Endodermal cell (in vitro differentiated cells): ENCODE measurements at regions not wholly inside any gene's neighbourhood (a gene's known extent, or its start where the extent isn't known, plus 50 kb on each side); places are given as distances from the start of the nearest gene placed in this dataset.

Experiments
- DNase-seq: peaks from one replicate; pipeline ENCODE4 v3.0.0-alpha.2; 2017
- H3K27ac ChIP-seq: 2 replicates; pipeline ENCODE4 v1.5.1; 2013; ENCODE audit warnings: mild to moderate bottlenecking, low read depth, low read length, moderate library complexity
- H3K27me3 ChIP-seq: 2 replicates; pipeline ENCODE4 v1.6.1; 2013; ENCODE audit warnings: mild to moderate bottlenecking, low read length, moderate library complexity; ENCODE audit not compliant: insufficient read depth, control insufficient read depth, poor library complexity, severe bottlenecking
- H3K36me3 ChIP-seq: 2 replicates; pipeline ENCODE4 v1.7.0; 2013; ENCODE audit warnings: mild to moderate bottlenecking, low read length, moderate library complexity; ENCODE audit not compliant: control insufficient read depth, insufficient read depth
- H3K4me1 ChIP-seq: one replicate; pipeline ENCODE4 v1.7.0; 2013; ENCODE audit warnings: low read length; ENCODE audit not compliant: control insufficient read depth, insufficient read depth
- H3K4me3 ChIP-seq: 2 replicates; pipeline ENCODE4 v1.5.1; 2013; ENCODE audit warnings: mild to moderate bottlenecking, low read length, moderate library complexity
- H3K9ac ChIP-seq: 2 replicates; pipeline ENCODE4 v1.6.1; 2013; ENCODE audit warnings: mild to moderate bottlenecking, low read length, moderate library complexity; ENCODE audit not compliant: poor library complexity, severe bottlenecking; ENCODE audit errors: extremely low read depth
- H3K9me3 ChIP-seq: 2 replicates; pipeline ENCODE4 v1.6.1; 2013; ENCODE audit warnings: mild to moderate bottlenecking, low read length, moderate library complexity; ENCODE audit not compliant: control insufficient read depth
- H3K27ac Mint-ChIP-seq: 2 replicates; pipeline ENCODE4 v1.8.0; 2020; ENCODE audit warnings: mixed read lengths
- H3K27me3 Mint-ChIP-seq: 2 replicates; pipeline ENCODE4 v1.8.0; 2021; ENCODE audit warnings: mild to moderate bottlenecking, mixed read lengths; ENCODE audit not compliant: insufficient read depth
- H3K36me3 Mint-ChIP-seq: 2 replicates; pipeline ENCODE4 v1.8.0; 2020; ENCODE audit warnings: low read depth, mixed read lengths
- H3K4me1 Mint-ChIP-seq: 2 replicates; pipeline ENCODE4 v1.8.0; 2020; ENCODE audit warnings: mixed read lengths
- H3K4me3 Mint-ChIP-seq: 2 replicates; pipeline ENCODE4 v1.8.0; 2020; ENCODE audit warnings: mild to moderate bottlenecking, moderate library complexity, mixed read lengths
- H3K9me3 Mint-ChIP-seq: 2 replicates; pipeline ENCODE4 v1.8.0; 2020; ENCODE audit warnings: mild to moderate bottlenecking, mixed read lengths
- WGBS, 2 experiments: methylation state at CpG; one replicate each; pipeline versions ENCODE4 v1.1.5 to v1.1.7; 2013; ENCODE audit warnings: missing lambda C conversion rate in 2 of 2, mixed read lengths in 1 of 2; ENCODE audit not compliant: insufficient coverage in 1 of 2, insufficient read length in 1 of 2; 5-methylcytosine and 5-hydroxymethylcytosine counted together
- TF ChIP-seq, protein P1 (sequence below): fragments of 200-600 bp; sonication (generic); conservative IDR thresholded peaks from 2 replicates; pipeline ENCODE4 v1.5.0; 2021; ENCODE audit warnings: antibody characterized with exemption, mild to moderate bottlenecking

DNA sequence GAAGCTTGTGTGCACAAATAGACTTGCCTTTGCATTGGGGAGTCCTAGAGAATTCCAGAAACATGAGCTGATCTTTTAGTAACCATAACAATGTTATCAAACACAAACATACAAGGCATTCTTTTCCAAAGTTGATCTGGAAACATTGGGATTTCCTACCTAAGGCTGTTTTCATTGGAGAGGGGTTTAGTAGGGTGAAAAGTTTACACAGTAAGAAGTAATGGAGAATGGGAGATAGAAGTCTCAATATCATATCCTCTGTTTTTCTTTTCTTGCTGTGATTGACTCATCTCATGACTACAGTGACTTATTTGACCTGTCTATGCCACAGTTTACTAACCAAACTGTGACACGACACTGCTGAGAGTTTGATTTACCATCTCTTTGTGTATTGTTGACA is 65.6 kb upstream of the PLA2G4A start:
- H3K4me3 Mint-ChIP-seq, result no peak overlapping the region
- Histone ChIP-seq H3K9me3 (no peaks in the 10 kb centered on the region), H3K36me3 (no peaks in the 10 kb centered on the region), H3K4me1 (peaks cover 6% of the 10 kb centered on the region), H3K4me3 (peak overlapping the region; percentile 36), H3K9ac (peak overlapping the region; percentile 50), H3K27ac (no peak overlapping the region), H3K27me3 (no peaks in the 10 kb centered on the region)
- TF ChIP-seq, protein P1, sequence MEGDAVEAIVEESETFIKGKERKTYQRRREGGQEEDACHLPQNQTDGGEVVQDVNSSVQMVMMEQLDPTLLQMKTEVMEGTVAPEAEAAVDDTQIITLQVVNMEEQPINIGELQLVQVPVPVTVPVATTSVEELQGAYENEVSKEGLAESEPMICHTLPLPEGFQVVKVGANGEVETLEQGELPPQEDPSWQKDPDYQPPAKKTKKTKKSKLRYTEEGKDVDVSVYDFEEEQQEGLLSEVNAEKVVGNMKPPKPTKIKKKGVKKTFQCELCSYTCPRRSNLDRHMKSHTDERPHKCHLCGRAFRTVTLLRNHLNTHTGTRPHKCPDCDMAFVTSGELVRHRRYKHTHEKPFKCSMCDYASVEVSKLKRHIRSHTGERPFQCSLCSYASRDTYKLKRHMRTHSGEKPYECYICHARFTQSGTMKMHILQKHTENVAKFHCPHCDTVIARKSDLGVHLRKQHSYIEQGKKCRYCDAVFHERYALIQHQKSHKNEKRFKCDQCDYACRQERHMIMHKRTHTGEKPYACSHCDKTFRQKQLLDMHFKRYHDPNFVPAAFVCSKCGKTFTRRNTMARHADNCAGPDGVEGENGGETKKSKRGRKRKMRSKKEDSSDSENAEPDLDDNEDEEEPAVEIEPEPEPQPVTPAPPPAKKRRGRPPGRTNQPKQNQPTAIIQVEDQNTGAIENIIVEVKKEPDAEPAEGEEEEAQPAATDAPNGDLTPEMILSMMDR, result no peak
- no peaks in the 10 kb centered on the region for H3K27me3 Mint-ChIP-seq
- DNase-seq, result no peak
- WGBS, 2 experiments, result 73% methylated on average over 1 of the region's 1 CpG; no CpG with 5 or more reads in 1 of the 2 experiments
- peaks cover 14% of the 10 kb centered on the region for H3K4me1 Mint-ChIP-seq
- H3K36me3 Mint-ChIP-seq, result no peaks in the 10 kb centered on the region
- H3K27ac Mint-ChIP-seq, result no peak overlapping the region
- H3K9me3 Mint-ChIP-seq, result no peaks in the 10 kb centered on the region

DNA sequence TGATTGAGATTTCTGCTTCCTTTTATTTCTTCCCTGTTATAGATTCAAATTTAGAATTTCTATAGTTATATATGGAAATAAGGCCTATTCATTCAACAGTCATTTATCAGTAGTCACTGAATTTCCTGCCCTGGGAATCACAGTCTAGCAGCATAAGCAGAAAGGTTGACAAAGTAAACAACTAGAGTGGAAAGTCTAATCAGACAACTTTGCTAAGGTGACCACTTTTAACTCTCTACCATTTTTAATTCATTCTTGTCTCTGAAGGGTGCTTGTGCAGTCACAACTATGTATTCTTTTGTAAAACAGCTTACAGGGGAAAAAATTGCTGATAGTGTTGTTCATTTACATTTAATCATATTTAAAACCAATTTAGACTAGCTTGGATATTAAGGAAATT is 66.1 kb upstream of the PLA2G4A start:
- Histone ChIP-seq H3K27ac (no peak overlapping the region), H3K9me3 (no peaks in the 10 kb centered on the region), H3K4me3 (peak overlapping the region; percentile 36), H3K4me1 (peaks cover 6% of the 10 kb centered on the region), H3K9ac (peak overlapping the region; percentile 50), H3K27me3 (no peaks in the 10 kb centered on the region), H3K36me3 (no peaks in the 10 kb centered on the region)
- H3K4me1 Mint-ChIP-seq, result peaks cover 14% of the 10 kb centered on the region
- TF ChIP-seq, protein P1, result no peak
- peak overlapping the region; percentile 49 for H3K27ac Mint-ChIP-seq
- H3K9me3 Mint-ChIP-seq, result no peaks in the 10 kb centered on the region
- DNase-seq, result no peak
- no peaks in the 10 kb centered on the region for H3K36me3 Mint-ChIP-seq
- no peaks in the 10 kb centered on the region for H3K27me3 Mint-ChIP-seq
- H3K4me3 Mint-ChIP-seq, result no peak overlapping the region

DNA sequence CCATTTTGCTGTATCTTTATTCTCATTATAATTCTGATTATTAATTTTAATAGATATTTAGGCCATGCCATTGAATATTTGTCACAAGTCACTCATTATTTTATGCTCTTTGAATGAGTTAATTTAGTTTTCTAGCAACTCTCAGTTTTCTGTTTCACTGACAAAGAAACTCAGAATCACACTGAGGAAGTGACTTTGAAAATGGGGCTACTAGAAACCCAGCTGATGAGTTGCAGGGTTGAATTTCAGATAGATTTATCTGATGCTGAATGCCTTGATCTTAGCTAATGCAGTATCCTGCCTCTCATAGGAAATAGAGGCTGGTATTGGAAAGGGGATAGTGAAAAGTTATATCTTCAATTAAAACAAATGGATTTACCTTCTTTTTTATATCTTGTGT is 67.4 kb upstream of the PLA2G4A start:
- Histone ChIP-seq H3K27me3 (no peaks in the 10 kb centered on the region), H3K27ac (no peak overlapping the region), H3K4me1 (peaks cover 6% of the 10 kb centered on the region), H3K36me3 (no peaks in the 10 kb centered on the region), H3K9me3 (no peaks in the 10 kb centered on the region), H3K9ac (no peak overlapping the region), H3K4me3 (no peak overlapping the region)
- DNase-seq, result no peak
- TF ChIP-seq, protein P1, result no peak
- H3K4me3 Mint-ChIP-seq, result no peak overlapping the region
- no peak overlapping the region for H3K27ac Mint-ChIP-seq
- peaks cover 14% of the 10 kb centered on the region for H3K4me1 Mint-ChIP-seq
- no peaks in the 10 kb centered on the region for H3K27me3 Mint-ChIP-seq
- no peaks in the 10 kb centered on the region for H3K36me3 Mint-ChIP-seq
- no peaks in the 10 kb centered on the region for H3K9me3 Mint-ChIP-seq
